H1 (cell line): ENCODE measurements at regions not wholly inside any gene's neighbourhood (a gene's known extent, or its start where the extent isn't known, plus 50 kb on each side); places are given as distances from the start of the nearest gene placed in this dataset.

Experiments
- ASH2L ChIP-seq: fragments of 200-600, 300-600 bp; sonication (generic); IDR thresholded peaks from one replicate; pipeline ENCODE4 v1.7.1; 2017; ENCODE audit warnings: low read length
- CEBPB ChIP-seq: IDR thresholded peaks from 2 replicates; pipeline ENCODE4 v1.6.1; 2012; ENCODE audit warnings: low read depth, low read length
- EGR1 ChIP-seq: IDR thresholded peaks from 2 replicates; pipeline ENCODE4 v1.6.1; 2011; ENCODE audit warnings: low read depth, low read length, borderline replicate concordance
- KDM1A ChIP-seq: fragments of 200-600, 300-600 bp; sonication (generic); IDR thresholded peaks from 2 replicates; pipeline ENCODE4 v1.7.1; 2016; ENCODE audit warnings: mild to moderate bottlenecking, low read length, borderline replicate concordance
- POLR2A ChIP-seq, 2 experiments: IDR thresholded peaks; 1 replicate in 1 of 2; 2 replicates in 1 of 2; pipeline ENCODE4 v1.6.1; 2011; ENCODE audit warnings: low read depth in 2 of 2, low read length in 2 of 2, mild to moderate bottlenecking in 2 of 2; ENCODE audit errors: control extremely low read depth in 1 of 2
- TF ChIP-seq, protein P1 (sequence below): fragments of 300-600 bp; sonication (generic); IDR thresholded peaks from 2 replicates; pipeline ENCODE4 v1.7.1; 2012; ENCODE audit warnings: low read length, moderate library complexity, mild to moderate bottlenecking, inconsistent platforms; ENCODE audit not compliant: insufficient replicate concordance

DNA sequence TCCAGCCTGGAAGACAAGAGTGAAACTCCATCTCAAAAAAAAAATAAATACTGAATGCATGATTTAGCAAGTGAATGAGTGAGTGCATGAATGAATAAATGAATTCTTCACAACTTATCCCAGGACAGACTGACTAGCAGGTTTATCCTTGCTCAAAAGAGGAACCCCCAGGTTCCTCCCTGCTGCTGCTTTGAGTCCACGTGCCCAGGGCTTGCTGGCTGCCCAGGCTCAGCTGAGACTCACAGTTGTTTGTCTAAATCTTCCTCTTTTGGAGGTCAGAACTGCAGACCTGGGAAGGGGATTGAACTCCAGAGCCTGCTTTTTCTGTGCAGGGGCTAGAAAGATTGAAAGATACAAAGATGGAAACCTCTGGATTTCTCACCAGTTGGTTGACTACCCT lies 117.4 kb upstream of the TMEM45B start (continued):
- TF ChIP-seq, protein P1, sequence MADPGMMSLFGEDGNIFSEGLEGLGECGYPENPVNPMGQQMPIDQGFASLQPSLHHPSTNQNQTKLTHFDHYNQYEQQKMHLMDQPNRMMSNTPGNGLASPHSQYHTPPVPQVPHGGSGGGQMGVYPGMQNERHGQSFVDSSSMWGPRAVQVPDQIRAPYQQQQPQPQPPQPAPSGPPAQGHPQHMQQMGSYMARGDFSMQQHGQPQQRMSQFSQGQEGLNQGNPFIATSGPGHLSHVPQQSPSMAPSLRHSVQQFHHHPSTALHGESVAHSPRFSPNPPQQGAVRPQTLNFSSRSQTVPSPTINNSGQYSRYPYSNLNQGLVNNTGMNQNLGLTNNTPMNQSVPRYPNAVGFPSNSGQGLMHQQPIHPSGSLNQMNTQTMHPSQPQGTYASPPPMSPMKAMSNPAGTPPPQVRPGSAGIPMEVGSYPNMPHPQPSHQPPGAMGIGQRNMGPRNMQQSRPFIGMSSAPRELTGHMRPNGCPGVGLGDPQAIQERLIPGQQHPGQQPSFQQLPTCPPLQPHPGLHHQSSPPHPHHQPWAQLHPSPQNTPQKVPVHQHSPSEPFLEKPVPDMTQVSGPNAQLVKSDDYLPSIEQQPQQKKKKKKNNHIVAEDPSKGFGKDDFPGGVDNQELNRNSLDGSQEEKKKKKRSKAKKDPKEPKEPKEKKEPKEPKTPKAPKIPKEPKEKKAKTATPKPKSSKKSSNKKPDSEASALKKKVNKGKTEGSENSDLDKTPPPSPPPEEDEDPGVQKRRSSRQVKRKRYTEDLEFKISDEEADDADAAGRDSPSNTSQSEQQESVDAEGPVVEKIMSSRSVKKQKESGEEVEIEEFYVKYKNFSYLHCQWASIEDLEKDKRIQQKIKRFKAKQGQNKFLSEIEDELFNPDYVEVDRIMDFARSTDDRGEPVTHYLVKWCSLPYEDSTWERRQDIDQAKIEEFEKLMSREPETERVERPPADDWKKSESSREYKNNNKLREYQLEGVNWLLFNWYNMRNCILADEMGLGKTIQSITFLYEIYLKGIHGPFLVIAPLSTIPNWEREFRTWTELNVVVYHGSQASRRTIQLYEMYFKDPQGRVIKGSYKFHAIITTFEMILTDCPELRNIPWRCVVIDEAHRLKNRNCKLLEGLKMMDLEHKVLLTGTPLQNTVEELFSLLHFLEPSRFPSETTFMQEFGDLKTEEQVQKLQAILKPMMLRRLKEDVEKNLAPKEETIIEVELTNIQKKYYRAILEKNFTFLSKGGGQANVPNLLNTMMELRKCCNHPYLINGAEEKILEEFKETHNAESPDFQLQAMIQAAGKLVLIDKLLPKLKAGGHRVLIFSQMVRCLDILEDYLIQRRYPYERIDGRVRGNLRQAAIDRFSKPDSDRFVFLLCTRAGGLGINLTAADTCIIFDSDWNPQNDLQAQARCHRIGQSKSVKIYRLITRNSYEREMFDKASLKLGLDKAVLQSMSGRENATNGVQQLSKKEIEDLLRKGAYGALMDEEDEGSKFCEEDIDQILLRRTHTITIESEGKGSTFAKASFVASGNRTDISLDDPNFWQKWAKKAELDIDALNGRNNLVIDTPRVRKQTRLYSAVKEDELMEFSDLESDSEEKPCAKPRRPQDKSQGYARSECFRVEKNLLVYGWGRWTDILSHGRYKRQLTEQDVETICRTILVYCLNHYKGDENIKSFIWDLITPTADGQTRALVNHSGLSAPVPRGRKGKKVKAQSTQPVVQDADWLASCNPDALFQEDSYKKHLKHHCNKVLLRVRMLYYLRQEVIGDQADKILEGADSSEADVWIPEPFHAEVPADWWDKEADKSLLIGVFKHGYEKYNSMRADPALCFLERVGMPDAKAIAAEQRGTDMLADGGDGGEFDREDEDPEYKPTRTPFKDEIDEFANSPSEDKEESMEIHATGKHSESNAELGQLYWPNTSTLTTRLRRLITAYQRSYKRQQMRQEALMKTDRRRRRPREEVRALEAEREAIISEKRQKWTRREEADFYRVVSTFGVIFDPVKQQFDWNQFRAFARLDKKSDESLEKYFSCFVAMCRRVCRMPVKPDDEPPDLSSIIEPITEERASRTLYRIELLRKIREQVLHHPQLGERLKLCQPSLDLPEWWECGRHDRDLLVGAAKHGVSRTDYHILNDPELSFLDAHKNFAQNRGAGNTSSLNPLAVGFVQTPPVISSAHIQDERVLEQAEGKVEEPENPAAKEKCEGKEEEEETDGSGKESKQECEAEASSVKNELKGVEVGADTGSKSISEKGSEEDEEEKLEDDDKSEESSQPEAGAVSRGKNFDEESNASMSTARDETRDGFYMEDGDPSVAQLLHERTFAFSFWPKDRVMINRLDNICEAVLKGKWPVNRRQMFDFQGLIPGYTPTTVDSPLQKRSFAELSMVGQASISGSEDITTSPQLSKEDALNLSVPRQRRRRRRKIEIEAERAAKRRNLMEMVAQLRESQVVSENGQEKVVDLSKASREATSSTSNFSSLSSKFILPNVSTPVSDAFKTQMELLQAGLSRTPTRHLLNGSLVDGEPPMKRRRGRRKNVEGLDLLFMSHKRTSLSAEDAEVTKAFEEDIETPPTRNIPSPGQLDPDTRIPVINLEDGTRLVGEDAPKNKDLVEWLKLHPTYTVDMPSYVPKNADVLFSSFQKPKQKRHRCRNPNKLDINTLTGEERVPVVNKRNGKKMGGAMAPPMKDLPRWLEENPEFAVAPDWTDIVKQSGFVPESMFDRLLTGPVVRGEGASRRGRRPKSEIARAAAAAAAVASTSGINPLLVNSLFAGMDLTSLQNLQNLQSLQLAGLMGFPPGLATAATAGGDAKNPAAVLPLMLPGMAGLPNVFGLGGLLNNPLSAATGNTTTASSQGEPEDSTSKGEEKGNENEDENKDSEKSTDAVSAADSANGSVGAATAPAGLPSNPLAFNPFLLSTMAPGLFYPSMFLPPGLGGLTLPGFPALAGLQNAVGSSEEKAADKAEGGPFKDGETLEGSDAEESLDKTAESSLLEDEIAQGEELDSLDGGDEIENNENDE: no peak
- TF ChIP-seq POLR2A (IDR thresholded peaks at IDR 0.05; ENCODE audit: control extremely low read depth in 1 of 2, low read depth in 2 of 2, low read length in 2 of 2) (no peak), EGR1 (no peak), ASH2L (no peak), CEBPB (no peak), KDM1A (no peak)
